Spleen (tissue), 7 donors: ENCODE measurements at regions not wholly inside any gene's neighbourhood (a gene's known extent, or its start where the extent isn't known, plus 50 kb on each side); places are given as distances from the start of the nearest gene placed in this dataset.

ENCODE experiments used
- CTCF ChIP-seq, 11 experiments: fragments of 200-600 bp in 7 of 11; fragments of 450-650 bp in 4 of 11; sonication (generic) in 4 of 11; IDR thresholded peaks in 8 of 11; conservative IDR thresholded peaks in 3 of 11; 1 replicate in 7 of 11; 2 replicates in 4 of 11; pipeline versions ENCODE4 v1.4.0 to v1.8.0; 2016 to 2021; ENCODE audit warnings: antibody characterized with exemption in 11 of 11, inconsistent platforms in 4 of 11, mild to moderate bottlenecking in 1 of 11
- POLR2A ChIP-seq, 3 donors: fragments of 450-650 bp; IDR thresholded peaks; one replicate each; pipeline ENCODE4 v1.5.1; 2017; ENCODE audit warnings: antibody characterized with exemption in 3 of 3, mild to moderate bottlenecking in 1 of 3
- POLR2AphosphoS5 ChIP-seq, 3 donors: sonication (generic); formaldehyde crosslinking; IDR thresholded peaks; one replicate each; pipeline ENCODE4 v1.5.1; 2017; ENCODE audit warnings: antibody characterized with exemption in 3 of 3
- donor health status: DM: no; HTN: no; CAD: no; lungs with moderate emphysema.
- donor health status: DM: no; HTN: no; CAD: no.
- donor health status: DM: no; HTN: no; CAD: no.

GRCh38 chr5:87784879-87785495, 372.3 kb upstream of the CCNH start:
- TF ChIP-seq POLR2AphosphoS5 (IDR thresholded peaks at IDR 0.05): no peak
- no peak for TF ChIP-seq POLR2A (IDR thresholded peaks at IDR 0.05)
- no peak for TF ChIP-seq CTCF (IDR thresholded peaks at IDR 0.05 in 8 of 11, conservative IDR thresholded peaks at IDR 0.05 in 3 of 11)
